Epithelial cell of proximal tubule (primary cell): ENCODE measurements at regions not wholly inside any gene's neighbourhood (a gene's known extent, or its start where the extent isn't known, plus 50 kb on each side); places are given as distances from the start of the nearest gene placed in this dataset.

ENCODE experiments used
- DNase-seq: peaks from one replicate; pipeline ENCODE4 v3.0.0-alpha.2; 2011; ENCODE audit warnings: low read depth
- H3K4me3 ChIP-seq: 2 replicates; pipeline ENCODE4 v1.5.1; 2011; ENCODE audit warnings: low read depth, mild to moderate bottlenecking, low read length
- CTCF ChIP-seq: conservative IDR thresholded peaks from 2 replicates; pipeline ENCODE4 v1.5.1; 2012; ENCODE audit warnings: low read depth, mild to moderate bottlenecking, low read length

- DNase-seq: no peak
- no peak overlapping the region for H3K4me3 ChIP-seq
- TF ChIP-seq CTCF: no peak
Measured at GRCh38 chr16:48000622-48001021, 155.2 kb downstream of the ABCC12 start.

GRCh38 chr16:47999595-47999994 is 156.2 kb downstream of the ABCC12 start:
- no peak for TF ChIP-seq CTCF
- H3K4me3 ChIP-seq: no peak overlapping the region
- DNase-seq: no peak

- no peak overlapping the region for H3K4me3 ChIP-seq
- no peak for TF ChIP-seq CTCF
- no peak for DNase-seq
Measured at GRCh38 chr16:47995354-47995753, 160.4 kb downstream of the ABCC12 start.

- H3K4me3 ChIP-seq: no peak overlapping the region
- DNase-seq: no peak
- no peak for TF ChIP-seq CTCF
Measured at GRCh38 chr16:47991491-47991890, 164.3 kb downstream of the ABCC12 start.

- no peak overlapping the region for H3K4me3 ChIP-seq
- DNase-seq: no peak
- no peak for TF ChIP-seq CTCF
Measured at GRCh38 chr16:47990676-47991075, 165.1 kb downstream of the ABCC12 start.

- no peak for TF ChIP-seq CTCF
- no peak for DNase-seq
- H3K4me3 ChIP-seq: no peak overlapping the region
Measured at GRCh38 chr16:47987136-47987535, 168.7 kb downstream of the ABCC12 start.

- no peak overlapping the region for H3K4me3 ChIP-seq
- no peak for TF ChIP-seq CTCF
- DNase-seq: no peak
Measured at GRCh38 chr16:47986031-47986430, 169.8 kb downstream of the ABCC12 start.
